ENCODE measurements at regions not wholly inside any gene's neighbourhood (a gene's known extent, or its start where the extent isn't known, plus 50 kb on each side); places are given as distances from the start of the nearest gene placed in this dataset. TPM values are rescaled to one million over a fixed set of nuclear protein-coding genes. Genes with fewer than 3 reads are reported as not detected.
"Not testable (repeated sequence)": the region's sequence is repeated elsewhere in the genome, so short reads cannot be mapped to it uniquely, and the experiment has no call there.

DNA sequence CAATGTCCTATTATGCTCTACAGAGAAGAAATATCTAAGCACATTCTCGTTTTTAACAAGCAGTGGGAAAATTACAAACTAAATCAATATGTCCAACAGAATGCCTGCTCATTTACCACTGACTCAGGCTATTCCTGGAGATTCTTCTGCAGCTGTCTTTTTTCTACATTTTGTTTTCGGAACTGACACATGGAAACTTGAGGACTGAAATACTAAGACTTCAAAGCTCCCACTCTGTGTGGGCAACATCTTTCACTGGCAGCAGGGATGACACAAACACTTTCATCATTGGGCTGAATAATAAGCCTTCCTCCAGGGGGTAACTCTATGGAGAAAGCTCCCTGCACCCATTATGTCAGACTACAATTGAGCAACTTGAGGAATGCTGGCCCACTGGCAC lies 175.5 kb upstream of the NCAM2 start:
- no peak for DNase-seq (ENCODE audit: low spot score)
- intact Hi-C loops (cut with DNase I), result no loop called here

DNA sequence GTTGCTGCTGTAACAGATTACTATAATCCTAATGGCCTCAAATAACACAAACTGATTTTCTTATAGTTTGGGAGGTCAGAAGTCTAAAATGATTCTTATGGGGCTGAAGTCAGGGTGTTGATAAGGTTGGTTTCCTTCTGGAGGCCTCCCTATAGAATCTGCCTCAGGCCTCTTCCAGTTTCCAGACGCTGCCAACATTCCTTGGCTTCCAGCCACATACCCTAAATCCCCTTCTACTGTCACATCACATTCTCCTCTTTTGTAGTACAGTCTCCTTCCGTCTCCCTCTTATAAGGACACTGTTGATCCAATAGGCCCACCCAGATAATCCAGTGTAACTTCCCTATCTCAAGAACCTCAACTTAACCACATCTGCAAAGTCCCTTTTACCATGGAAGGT lies 145.3 kb upstream of the NCAM2 start:
- DNase-seq (ENCODE audit: low spot score), result no peak
- intact Hi-C loops (cut with DNase I), result no loop called here

DNA sequence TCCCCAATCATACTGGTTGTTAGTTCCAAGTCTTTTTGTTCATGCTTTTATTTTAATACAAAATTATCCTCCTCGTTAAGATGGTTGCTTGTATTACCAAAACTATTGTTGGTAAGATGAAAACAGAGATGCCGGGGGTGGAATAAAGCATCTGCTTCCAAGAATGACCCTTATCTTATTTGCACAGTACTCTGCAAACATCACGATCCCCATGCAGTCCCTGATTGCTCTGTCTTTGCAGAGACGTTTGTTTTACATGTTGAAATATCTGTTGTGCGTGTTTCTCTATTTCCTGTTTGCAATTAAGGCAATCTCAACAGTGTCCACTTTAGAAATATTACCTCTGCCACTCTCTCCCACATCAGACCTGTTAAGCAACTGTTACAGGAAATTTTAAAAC lies 141.3 kb upstream of the NCAM2 start:
- intact Hi-C loops (cut with DNase I), result no loop called here
- no peak for DNase-seq (ENCODE audit: low spot score)

DNA sequence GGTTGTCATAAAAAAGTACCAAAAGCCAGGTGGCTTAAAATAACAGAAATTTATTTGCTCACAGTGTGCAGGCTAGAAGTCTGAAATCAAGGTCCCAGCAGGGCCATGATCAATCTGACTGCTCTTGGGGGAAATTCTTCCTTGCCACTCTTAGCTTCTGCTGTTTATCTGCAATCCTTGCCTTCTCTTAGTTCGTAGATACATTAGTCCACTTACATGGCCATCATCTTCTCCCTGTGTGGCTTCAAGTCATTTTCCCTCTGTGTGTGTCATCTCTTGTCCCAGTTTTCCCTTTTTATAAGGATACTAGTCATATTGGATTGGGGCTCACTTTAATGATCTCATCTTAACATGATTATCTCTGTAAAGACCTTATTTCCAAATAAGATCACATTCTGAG lies 124.0 kb upstream of the NCAM2 start:
- intact Hi-C loops (cut with DNase I), result no loop called here
- no peak for DNase-seq (ENCODE audit: low spot score)

DNA sequence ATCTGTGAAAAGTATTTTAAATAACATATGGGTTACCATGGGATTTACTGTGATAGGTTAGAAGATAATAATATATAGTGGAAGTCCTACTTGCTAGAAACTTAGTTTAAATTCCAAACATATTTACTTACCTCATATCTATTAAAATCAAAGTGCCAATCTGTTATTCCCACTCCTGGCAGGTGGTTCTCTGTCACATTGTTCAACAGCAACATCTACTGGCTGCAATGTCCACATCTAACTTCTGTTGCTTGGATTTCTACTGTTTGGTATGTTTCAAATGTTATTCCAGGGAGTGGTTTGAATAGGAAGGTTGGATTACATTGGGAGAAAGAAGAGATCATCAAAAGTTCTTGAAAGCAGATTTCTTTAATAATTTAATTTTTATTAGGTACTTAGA lies 122.5 kb upstream of the NCAM2 start:
- intact Hi-C loops (cut with DNase I), result no loop called here
- DNase-seq (ENCODE audit: low spot score), result no peak

DNA sequence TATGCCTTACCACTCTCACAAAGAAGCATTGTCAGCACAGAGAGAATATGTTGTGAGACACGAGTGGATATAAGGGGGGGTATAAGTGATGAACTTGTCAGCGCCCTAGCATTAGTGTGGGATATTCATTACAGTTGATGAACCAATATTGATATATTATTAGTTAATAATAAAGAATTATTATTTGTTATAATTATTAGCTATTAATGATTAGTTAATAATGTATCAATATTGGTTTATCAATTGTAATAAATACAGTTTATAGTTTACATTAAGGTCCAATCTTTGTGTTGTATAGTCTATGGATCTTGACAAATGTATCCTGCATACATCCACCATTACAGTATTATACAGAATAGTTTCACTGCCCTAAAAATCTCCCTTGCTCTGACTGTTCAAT lies 120.2 kb upstream of the NCAM2 start:
- intact Hi-C loops (cut with DNase I), result no loop called here
- DNase-seq (ENCODE audit: low spot score), result no peak

DNA sequence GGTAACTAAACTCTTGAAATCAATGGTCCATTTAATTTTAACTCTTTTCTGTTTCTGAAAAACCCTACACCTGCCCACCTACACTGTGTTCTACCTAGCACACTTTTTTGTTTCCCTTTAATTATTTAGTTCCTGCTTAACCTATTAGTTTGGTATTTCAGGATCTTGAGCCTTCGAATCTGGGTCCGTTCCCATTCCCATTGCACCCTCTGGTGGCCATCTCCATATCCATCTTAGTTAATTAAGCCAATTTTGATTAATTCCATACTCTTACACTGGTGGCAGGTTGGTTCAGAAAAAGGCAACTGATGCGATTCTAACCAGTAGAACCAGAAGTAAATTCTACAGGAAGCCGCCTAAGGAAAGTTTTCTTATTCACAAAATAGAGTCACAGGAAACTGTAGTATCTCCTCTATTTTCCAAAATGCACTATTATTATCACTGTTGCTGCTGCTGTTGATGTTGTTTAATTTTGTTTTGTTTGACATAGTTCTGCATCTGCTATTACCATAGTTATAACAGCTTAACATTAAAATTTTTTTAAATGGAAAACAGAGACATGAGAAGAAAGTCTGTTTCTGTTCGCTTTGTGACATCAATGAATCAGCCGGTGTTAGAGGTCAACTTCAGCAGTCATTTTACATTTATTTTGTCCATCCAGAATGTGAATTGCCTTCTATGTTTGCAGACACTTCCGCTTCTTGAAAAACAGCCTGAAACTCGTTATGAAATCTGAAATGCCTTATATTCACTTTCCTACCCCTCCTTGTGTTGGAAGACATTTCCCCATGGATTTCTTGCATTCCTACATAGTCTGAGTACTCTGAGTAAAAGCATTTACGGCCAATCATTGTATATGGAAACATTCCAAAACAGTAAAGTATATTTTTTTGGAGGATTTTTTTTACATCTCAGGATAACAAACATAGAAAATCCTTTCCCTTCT lies 115.5 kb upstream of the NCAM2 start:
- DNase-seq (ENCODE audit: low spot score), result no peak
- intact Hi-C loops (cut with DNase I), result no loop called here

DNA sequence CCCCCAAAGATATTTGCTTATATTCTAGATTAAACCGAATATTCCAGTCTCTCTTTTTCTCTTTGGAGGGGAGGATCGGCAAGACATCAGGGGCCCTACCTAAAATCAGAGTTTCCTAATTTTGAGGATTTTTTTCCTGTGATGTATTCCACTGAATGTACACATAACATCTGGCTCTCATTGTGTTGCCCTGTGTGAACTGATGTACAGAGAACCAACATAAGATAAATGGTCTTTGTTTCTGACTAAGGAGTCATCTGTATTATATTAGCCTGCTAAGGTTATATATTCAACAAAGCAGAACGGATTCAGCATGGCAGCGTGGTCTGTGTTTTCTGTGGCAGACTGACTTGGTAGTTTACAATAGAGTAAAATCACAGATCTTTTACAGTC lies 114.8 kb upstream of the NCAM2 start:
- no peak for DNase-seq (ENCODE audit: low spot score)
- intact Hi-C loops (cut with DNase I), result no loop called here

DNA sequence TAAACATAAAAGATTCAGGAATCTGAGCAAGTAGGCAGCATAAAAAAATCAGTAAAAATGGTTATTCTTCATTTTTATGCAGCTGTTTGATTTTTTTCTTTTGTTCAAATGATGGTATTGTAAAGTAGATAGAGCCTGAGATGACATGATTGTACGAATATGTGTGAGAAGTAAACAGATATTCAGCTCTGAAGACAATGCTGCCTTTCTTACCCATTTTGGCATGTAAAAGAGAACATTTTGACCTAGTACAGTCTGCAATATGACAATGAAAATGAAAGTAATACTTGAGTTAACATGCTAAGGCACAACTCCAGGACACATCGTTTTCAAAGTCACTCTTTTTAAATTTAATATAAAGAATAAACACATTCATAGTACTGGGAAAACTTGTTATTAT lies 95.7 kb upstream of the NCAM2 start:
- DNase-seq (ENCODE audit: low spot score), result no peak
- intact Hi-C loops (cut with DNase I), result no loop called here

DNA sequence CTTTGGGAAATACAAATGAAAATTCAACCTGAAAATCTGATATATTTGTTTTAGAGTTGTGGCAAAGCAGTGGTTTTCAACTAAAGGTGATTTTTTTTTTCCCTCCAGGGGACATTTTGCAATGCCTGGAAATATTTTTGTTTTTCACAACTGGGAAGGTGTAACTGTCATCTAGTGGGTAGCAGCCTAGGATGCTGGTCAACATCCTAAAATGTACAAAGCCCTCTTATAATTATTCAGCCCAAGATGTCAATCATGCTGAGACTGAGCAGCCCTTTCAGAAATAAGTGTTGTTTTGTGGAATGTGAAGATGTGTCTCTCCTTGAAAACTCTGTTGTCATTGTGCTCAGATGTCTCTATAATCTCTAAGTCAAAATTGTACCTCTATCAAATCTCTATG lies 95.2 kb upstream of the NCAM2 start:
- DNase-seq (ENCODE audit: low spot score), result no peak
- intact Hi-C loops (cut with DNase I), result no loop called here

DNA sequence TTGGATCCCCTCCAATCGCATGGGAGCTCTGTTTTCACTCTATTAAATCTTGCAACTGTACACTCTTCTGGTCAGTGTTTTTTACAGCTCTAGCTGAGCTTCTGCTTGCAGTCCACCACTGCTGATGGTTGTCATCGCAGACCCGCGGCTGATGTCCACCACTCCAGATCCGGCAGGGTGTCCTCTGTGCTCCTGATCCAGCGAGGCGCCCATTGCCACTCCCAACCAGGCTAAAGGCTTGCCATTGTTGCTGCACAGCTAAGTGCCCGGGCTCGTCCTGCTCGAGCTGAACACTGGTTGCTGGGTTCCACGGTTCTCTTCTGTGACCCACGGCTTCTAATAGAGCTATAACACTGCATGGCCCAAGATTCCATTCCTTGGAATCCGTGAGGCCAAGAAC lies 70.7 kb upstream of the NCAM2 start:
- DNase-seq (ENCODE audit: low spot score); intact Hi-C loops (cut with DNase I): not testable (repeated sequence)

DNA sequence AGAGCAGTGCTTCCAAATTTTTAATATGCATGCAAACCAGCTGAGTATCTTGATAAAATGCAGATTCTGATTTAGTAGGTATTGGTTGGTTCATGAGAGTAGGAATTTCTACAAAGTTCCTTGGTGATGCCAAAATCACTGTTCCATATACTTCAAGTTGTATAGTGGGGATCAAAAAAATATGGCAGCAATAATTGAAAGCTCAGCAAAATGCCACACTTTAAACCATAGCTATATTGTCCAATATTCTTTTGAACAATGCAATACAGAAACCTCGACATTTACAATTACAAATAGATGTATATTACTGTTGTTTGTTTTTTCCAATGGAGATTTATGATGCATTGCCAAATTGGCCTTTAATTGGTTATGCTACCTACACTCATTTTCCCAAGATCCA lies 55.7 kb upstream of the NCAM2 start:
- intact Hi-C loops (cut with DNase I), result no loop called here
- no peak for DNase-seq (ENCODE audit: low spot score)

DNA sequence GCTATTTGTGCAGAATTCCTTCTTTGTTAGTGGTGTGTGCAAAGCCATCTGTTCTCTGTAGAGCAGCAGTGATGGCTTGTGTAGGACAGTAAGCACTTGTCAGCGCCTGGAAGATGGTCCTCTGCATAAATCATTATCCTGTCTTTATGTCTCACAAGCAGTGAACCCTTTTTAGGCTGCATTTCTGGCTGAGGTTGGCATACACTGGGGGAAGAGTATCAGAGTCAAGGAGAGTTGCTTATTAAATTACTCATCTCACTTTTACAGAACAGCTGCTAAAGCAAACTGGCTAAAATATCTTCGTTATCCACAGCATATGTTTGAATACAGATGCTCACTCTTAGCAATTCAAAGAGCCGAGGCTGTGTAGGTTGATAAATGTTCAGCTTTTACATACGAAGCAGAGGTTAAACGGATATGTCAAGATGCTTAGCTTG lies 54.6 kb upstream of the NCAM2 start:
- no peak for DNase-seq (ENCODE audit: low spot score)
- intact Hi-C loops (cut with DNase I), result no loop called here

DNA sequence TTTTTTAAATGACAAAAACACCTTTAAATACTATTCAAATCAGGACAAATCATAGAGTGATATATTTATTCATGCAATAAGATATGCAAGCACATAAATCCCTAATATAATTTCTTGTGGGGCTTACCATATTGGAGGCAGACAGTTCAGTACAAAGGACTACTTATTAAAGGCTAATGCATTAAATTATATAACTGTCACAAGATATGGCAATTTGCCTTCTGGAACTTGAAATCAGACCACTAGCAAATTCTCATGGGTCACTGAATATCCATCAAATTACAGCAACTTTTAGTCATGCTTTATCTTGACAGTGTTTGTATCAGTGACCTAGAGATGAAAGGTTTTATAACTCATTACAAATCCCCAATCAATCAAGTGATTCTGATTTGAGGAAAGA lies 54.1 kb upstream of the NCAM2 start:
- DNase-seq (ENCODE audit: low spot score), result no peak
- intact Hi-C loops (cut with DNase I), result no loop called here

DNA sequence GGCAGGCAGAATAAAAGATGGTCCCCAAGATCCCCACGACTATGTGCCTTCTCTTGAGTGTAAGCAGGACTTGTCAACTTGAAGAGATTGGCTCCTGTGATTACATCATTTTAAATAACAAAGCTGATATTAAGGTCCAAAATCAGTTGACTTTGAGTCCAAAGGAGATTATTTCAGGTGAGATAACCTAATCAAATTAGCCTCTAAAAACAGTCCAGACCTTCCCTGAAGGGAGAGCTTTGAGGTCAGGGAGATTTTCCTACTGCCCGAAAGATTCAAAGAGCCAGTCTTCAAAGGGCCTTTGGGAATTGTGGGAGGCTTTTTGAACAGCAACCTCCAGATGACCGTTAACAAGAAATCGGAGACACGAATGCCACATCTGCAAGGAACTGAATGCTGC lies 51.5 kb upstream of the NCAM2 start:
- no peak for DNase-seq (ENCODE audit: low spot score)
- intact Hi-C loops (cut with DNase I), result no loop called here

Small RNA genes lying in the stretch of these regions (microRNA-seq; reads per million reads assigned to microRNA genes)
- not detected for gene MIR548X

Data from cardiac septum (tissue), 1 donor.